ENCODE measurements at regions not wholly inside any gene's neighbourhood (a gene's known extent, or its start where the extent isn't known, plus 50 kb on each side); places are given as distances from the start of the nearest gene placed in this dataset.
"Not testable (repeated sequence)": the region's sequence is repeated elsewhere in the genome, so short reads cannot be mapped to it uniquely, and the experiment has no call there.

DNA sequence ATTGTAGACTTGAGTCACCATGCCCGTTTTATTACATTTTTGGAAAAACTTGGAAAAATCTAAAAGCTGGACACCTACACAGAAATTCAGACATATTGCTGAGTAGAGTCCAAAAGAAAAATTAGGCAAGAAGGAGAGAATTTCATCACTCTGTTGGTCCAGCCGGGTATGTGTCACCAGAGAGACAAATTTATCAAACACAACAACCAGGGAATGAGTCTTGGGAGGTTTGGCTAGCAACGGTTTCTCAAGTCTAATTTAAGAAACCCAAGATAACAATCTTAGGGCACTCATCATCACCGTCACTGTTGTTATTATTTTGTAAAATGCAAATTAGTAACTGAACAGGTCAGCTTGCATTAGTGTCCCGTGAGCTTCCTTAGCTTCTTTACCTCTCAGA is 197.5 kb upstream of the C2CD4B start:
- no peak for DNase-seq (ENCODE audit: low read depth)
- TF ChIP-seq, protein P1, sequence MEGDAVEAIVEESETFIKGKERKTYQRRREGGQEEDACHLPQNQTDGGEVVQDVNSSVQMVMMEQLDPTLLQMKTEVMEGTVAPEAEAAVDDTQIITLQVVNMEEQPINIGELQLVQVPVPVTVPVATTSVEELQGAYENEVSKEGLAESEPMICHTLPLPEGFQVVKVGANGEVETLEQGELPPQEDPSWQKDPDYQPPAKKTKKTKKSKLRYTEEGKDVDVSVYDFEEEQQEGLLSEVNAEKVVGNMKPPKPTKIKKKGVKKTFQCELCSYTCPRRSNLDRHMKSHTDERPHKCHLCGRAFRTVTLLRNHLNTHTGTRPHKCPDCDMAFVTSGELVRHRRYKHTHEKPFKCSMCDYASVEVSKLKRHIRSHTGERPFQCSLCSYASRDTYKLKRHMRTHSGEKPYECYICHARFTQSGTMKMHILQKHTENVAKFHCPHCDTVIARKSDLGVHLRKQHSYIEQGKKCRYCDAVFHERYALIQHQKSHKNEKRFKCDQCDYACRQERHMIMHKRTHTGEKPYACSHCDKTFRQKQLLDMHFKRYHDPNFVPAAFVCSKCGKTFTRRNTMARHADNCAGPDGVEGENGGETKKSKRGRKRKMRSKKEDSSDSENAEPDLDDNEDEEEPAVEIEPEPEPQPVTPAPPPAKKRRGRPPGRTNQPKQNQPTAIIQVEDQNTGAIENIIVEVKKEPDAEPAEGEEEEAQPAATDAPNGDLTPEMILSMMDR (conservative IDR thresholded peaks at IDR 0.05; ENCODE audit: low read depth, low read length) = no peak
- H3K4me3 ChIP-seq (ENCODE audit: low read depth, low read length) = no peak overlapping the region

DNA sequence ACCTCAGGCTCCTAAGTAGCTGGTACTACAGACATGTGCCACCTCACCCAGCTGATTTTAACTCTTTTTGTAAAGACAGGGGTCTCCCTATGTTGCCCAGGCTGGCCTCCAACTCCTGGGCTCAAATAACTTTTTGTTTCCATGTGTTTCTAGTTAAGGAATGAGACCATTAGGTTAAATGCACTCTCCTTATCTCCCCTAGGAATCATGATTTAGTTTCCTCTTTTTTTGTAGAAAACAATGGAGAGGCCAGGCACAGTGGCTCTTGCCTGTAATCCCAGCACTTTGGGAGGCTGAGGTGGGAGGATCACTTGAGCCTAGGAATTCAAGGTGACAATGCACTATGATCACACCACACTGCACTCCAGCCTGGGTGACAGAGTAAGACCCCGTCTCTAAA is 198.8 kb upstream of the C2CD4B start:
- TF ChIP-seq, protein P1 (conservative IDR thresholded peaks at IDR 0.05; ENCODE audit: low read depth, low read length) = no peak
- H3K4me3 ChIP-seq (ENCODE audit: low read depth, low read length) = no peak overlapping the region
- DNase-seq (ENCODE audit: low read depth) = no peak

DNA sequence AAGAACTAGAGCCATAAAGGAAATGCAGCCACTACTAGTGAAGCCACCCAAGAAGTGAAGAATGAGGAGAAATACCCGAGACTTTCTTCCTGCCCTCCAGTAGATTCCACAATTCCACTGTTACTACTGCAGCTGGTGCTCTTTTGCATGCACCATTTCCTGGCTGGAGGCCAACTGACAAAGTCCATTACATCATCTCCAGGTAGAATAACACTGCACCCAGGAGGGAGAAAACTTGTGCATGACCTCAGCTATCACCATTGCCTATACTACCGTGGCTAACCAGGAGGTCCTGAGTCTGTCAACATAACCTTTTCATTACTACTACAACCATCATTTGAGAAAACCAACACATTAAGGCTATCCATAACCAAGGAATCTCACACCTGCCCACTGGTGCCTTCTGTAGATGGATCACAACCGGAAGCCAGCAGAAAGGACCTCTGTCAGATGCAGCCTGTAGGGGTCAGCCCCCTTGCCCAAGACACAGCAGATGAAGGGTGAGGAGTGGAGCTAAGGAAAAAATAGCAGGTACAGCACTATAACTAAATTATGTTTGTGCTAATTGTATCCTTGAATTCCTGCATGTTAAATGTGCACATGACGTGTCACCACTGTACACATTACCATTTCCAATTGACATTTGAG is 200.8 kb upstream of the C2CD4B start:
- DNase-seq (ENCODE audit: low read depth) = peak; percentile 31
- no peak overlapping the region for H3K4me3 ChIP-seq (ENCODE audit: low read depth, low read length)
- TF ChIP-seq, protein P1 (conservative IDR thresholded peaks at IDR 0.05; ENCODE audit: low read depth, low read length) = no peak

DNA sequence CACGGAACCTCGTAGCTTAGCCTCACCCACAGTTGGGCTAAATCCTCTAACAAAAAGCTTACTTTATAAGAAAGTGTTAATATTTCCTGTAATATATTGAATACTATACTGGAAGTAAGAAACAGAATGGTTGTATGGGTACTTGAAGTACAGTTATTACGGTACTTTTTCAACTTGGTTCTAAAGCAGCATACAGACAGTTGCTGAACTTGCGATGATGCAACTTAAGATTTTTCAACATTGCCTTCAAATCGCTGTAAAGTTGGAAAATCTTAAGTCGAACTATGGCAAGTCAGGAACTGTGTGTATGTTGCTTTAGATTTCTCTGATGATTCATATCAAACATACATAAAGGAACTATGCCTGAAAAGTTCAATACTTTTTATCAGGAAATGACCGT is 204.4 kb upstream of the C2CD4B start:
- TF ChIP-seq, protein P1 (conservative IDR thresholded peaks at IDR 0.05; ENCODE audit: low read depth, low read length) = no peak
- no peak overlapping the region for H3K4me3 ChIP-seq (ENCODE audit: low read depth, low read length)
- DNase-seq (ENCODE audit: low read depth) = no peak

DNA sequence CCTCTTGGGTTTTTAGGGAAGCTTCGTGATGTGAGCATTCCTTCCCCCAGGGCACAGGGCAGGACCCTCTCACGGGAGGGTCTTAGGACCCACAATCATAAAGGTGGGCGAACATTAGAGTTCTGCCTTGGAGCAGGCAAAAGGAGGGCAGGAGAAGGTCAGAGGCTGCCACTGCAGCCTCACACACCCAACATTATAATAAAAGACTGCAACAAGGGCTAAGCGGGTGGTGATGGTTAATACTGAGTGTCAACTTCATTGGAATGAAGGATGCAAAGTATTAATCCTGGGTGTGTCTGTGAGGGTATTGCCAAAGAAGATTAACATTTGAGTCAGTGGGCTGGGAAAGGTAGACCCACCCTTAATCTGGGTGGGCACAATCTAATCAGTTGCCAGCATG is 206.6 kb upstream of the C2CD4B start:
- not testable (repeated sequence) for H3K4me3 ChIP-seq (ENCODE audit: low read depth, low read length); DNase-seq (ENCODE audit: low read depth)

DNA sequence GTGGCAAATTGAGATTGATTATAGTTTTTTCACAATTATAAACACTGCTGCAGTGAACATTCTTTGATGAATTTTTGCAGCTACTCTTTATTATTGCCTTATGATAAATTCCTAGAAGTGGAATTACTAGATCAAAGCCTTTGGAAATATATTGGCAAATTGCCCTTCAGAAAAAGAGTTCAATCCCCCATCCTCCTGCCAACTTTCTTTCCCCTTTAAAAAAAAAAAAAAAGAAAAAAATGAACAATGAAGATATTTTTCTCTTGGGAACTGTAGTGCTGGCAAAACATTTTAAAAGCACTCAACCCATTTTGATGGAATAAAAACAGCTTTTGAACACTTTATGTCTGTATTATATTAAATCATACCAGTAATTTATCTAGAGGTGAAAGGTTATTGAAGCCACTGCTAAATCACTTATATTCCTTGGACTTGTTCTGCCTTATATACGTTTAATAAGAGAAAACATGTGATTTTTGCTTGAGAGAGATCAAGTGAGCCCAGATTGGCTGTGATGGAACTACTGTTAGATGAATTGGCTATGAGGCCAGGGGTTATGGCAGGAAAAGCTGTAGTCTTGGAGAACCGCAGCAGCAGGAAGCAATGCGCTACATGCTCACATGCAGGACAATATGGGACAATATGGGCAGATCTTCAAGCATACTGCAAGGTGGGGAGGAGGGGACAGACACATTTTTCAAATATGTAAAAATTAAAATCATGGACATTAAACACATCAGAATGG is 212.8 kb upstream of the C2CD4B start:
- TF ChIP-seq, protein P1 (conservative IDR thresholded peaks at IDR 0.05; ENCODE audit: low read depth, low read length) = no peak
- H3K4me3 ChIP-seq (ENCODE audit: low read depth, low read length) = no peak overlapping the region
- no peak for DNase-seq (ENCODE audit: low read depth)

DNA sequence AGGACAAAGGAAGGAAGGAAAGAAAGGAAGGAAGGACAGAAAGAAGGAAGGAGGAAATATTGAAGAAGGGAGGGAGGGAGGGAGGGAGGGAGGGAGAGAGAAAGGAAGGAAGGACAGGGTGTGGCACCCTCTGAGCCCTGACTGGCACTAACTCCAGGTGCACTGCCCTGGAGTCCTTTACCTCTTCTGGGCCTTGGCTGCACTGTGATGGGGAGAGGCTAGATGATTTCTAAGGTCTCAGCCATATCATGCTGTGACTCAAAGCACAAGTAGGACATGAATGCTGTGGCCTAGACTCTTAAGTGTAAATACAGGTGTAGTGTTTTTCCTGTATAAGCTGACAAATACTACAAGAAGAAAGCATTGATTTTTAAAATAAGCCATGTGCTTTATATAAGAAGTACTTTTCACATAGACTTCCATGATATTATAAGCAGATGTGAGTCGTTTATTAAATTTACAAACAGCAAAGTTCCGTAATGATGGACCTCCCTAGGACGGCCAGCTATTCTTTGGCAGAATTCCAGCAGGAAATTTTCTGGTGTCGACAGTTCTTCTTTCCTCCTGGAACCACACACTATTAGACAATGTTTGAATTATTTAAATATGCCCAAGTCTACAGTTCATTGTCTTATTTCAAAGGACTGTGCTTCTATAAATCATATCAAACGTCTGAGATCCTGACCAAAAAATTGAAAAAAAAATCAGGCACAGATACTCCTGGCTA is 213.8 kb upstream of the C2CD4B start:
- TF ChIP-seq, protein P1 (conservative IDR thresholded peaks at IDR 0.05; ENCODE audit: low read depth, low read length) = no peak
- H3K4me3 ChIP-seq (ENCODE audit: low read depth, low read length) = no peak overlapping the region
- no peak for DNase-seq (ENCODE audit: low read depth)

Measured in epithelial cell of proximal tubule (primary cell).